GM23248 (cell line): ENCODE measurements at regions not wholly inside any gene's neighbourhood (a gene's known extent, or its start where the extent isn't known, plus 50 kb on each side); places are given as distances from the start of the nearest gene placed in this dataset.

Experiments
- EZH2 ChIP-seq: fragments of 200-600 bp; sonication (generic); IDR thresholded peaks from 2 replicates; pipeline ENCODE4 v1.6.1; 2018; ENCODE audit warnings: antibody characterized with exemption, mild to moderate bottlenecking; ENCODE audit not compliant: insufficient read depth, poor library complexity, severe bottlenecking
- EZH2phosphoT487 ChIP-seq: fragments of 200-600 bp; sonication (generic); IDR thresholded peaks from 2 replicates; pipeline ENCODE4 v1.6.1; 2018; ENCODE audit warnings: antibody characterized with exemption, moderate library complexity, mild to moderate bottlenecking, low read depth; ENCODE audit not compliant: insufficient read depth

- TF ChIP-seq EZH2 (no peak), EZH2phosphoT487 (peak; percentile 78; the same call in 1 of the 2 replicates)
Observed at GRCh38 chr2:160869411-160869810, 290.8 kb upstream of the TANK start.
